Natural killer cell (primary cell): ENCODE measurements at regions not wholly inside any gene's neighbourhood (a gene's known extent, or its start where the extent isn't known, plus 50 kb on each side); places are given as distances from the start of the nearest gene placed in this dataset.

Experiments
- ATAC-seq, 3 donors: fragments of 150-1000 bp in 2 of 3; fragments of 200-7000 bp in 1 of 3; cut with Tn5 transposase; 1 replicate in 1 of 3; 2 replicates in 2 of 3; pipeline ENCODE4 v1.10.0; 2021; ENCODE audit warnings: mild to moderate bottlenecking in 2 of 3, moderate library complexity in 2 of 3
- DNase-seq, 2 donors: peaks; one replicate each; pipeline versions ENCODE4 v3.0.0 to v3.0.0-alpha.2; 2013 to 2021; ENCODE audit warnings: mixed read lengths in 1 of 2
- H3K27ac ChIP-seq: one replicate; pipeline ENCODE4 v1.5.1; 2013; ENCODE audit warnings: mild to moderate bottlenecking, low read length
- H3K27me3 ChIP-seq: one replicate; pipeline ENCODE4 v1.6.1; 2013; ENCODE audit warnings: low read length; ENCODE audit not compliant: control insufficient read depth, insufficient read depth
- H3K36me3 ChIP-seq: one replicate; pipeline ENCODE4 v1.6.1; 2013; ENCODE audit warnings: low read length; ENCODE audit not compliant: control insufficient read depth, insufficient read depth
- H3K4me1 ChIP-seq: one replicate; pipeline ENCODE4 v1.6.1; 2013; ENCODE audit warnings: low read length; ENCODE audit not compliant: control insufficient read depth, insufficient read depth
- H3K4me3 ChIP-seq: one replicate; pipeline ENCODE4 v1.5.1; 2013; ENCODE audit warnings: low read length
- H3K9me3 ChIP-seq: one replicate; pipeline ENCODE4 v1.6.1; 2013; ENCODE audit warnings: low read length; ENCODE audit not compliant: control insufficient read depth, insufficient read depth
- H3K27ac Mint-ChIP-seq, 2 donors: one replicate each; pipeline ENCODE4 v1.8.0; 2022; ENCODE audit warnings: mild to moderate bottlenecking in 2 of 2, mixed read lengths in 2 of 2, moderate library complexity in 1 of 2
- H3K27me3 Mint-ChIP-seq, 2 donors: one replicate each; pipeline ENCODE4 v1.8.0; 2022; ENCODE audit warnings: low read depth in 2 of 2, mixed read lengths in 2 of 2
- H3K36me3 Mint-ChIP-seq: one replicate; pipeline ENCODE4 v1.8.0; 2022; ENCODE audit warnings: mixed read lengths
- H3K4me1 Mint-ChIP-seq, 2 donors: one replicate each; pipeline ENCODE4 v1.8.0; 2022; ENCODE audit warnings: mixed read lengths in 2 of 2
- H3K4me3 Mint-ChIP-seq: one replicate; pipeline ENCODE4 v1.8.0; 2022; ENCODE audit warnings: mild to moderate bottlenecking, moderate library complexity, mixed read lengths
- H3K9me3 Mint-ChIP-seq, 2 donors: one replicate each; pipeline ENCODE4 v1.8.0; 2022; ENCODE audit warnings: mixed read lengths in 2 of 2
- CTCF ChIP-seq: fragments of 200-600 bp; IDR thresholded peaks from one replicate; pipeline ENCODE4 v1.8.0; 2022; ENCODE audit warnings: antibody characterized with exemption
- WGBS: methylation state at CpG from one replicate; pipeline ENCODE4 v1.1.7; 2013; ENCODE audit warnings: missing lambda C conversion rate; ENCODE audit not compliant: insufficient coverage; 5-methylcytosine and 5-hydroxymethylcytosine counted together
- intact Hi-C: fragments of 100-400 bp; cut with micrococcal nuclease; formaldehyde crosslinking; loops from one replicate; pipeline ENCODE4 v1.14.2; 2022

- no peaks in the 10 kb centered on the region for H3K36me3 ChIP-seq
- no peak for ATAC-seq
- H3K9me3 Mint-ChIP-seq = peaks cover 3 to 6% of the 10 kb centered on the region in 2 donors
- WGBS = 92% methylated on average over 4 of the region's 4 CpGs
- H3K27ac Mint-ChIP-seq = no peak overlapping the region
- no peaks in the 10 kb centered on the region for H3K4me1 ChIP-seq
- no peaks in the 10 kb centered on the region for H3K9me3 ChIP-seq
- H3K4me1 Mint-ChIP-seq = no peaks in the 10 kb centered on the region
- no peak overlapping the region for H3K27ac ChIP-seq
- no peak overlapping the region for H3K4me3 Mint-ChIP-seq
- intact Hi-C loops = no loop called here
- TF ChIP-seq CTCF = no peak
- no peak overlapping the region for H3K4me3 ChIP-seq
- H3K36me3 Mint-ChIP-seq = no peaks in the 10 kb centered on the region
- H3K27me3 ChIP-seq = no peaks in the 10 kb centered on the region
- no peak for DNase-seq
- peaks cover 3 to 6% of the 10 kb centered on the region in 2 donors for H3K27me3 Mint-ChIP-seq
Observed at GRCh38 chr11:121802542-121802941, 313.5 kb downstream of the BLID start.

- Mint-ChIP-seq H3K36me3 (no peaks in the 10 kb centered on the region), H3K27ac (no peak overlapping the region), H3K4me1 (no peaks in the 10 kb centered on the region), H3K4me3 (no peak overlapping the region), H3K27me3 (peaks cover 3 to 6% of the 10 kb centered on the region in 2 donors), H3K9me3 (peaks cover 3 to 6% of the 10 kb centered on the region in 2 donors)
- WGBS = 99% methylated on average over 5 of the region's 5 CpGs
- no peaks in the 10 kb centered on the region for H3K4me1 ChIP-seq
- no peak overlapping the region for H3K4me3 ChIP-seq
- H3K9me3 ChIP-seq = no peaks in the 10 kb centered on the region
- no peaks in the 10 kb centered on the region for H3K27me3 ChIP-seq
- H3K36me3 ChIP-seq = no peaks in the 10 kb centered on the region
- no peak overlapping the region for H3K27ac ChIP-seq
- intact Hi-C loops = no loop called here
- no peak for ATAC-seq
- no peak for TF ChIP-seq CTCF
- no peak for DNase-seq
Observed at GRCh38 chr11:121801781-121802180, 314.2 kb downstream of the BLID start.

GRCh38 chr11:121801394-121801748 is 314.6 kb downstream of the BLID start:
- no peak overlapping the region for H3K27ac ChIP-seq
- Mint-ChIP-seq H3K9me3 (peaks cover 3 to 6% of the 10 kb centered on the region in 2 donors), H3K4me1 (no peaks in the 10 kb centered on the region), H3K4me3 (no peak overlapping the region), H3K36me3 (no peaks in the 10 kb centered on the region), H3K27ac (no peak overlapping the region), H3K27me3 (peaks cover 3 to 6% of the 10 kb centered on the region in 2 donors)
- H3K4me3 ChIP-seq = no peak overlapping the region
- WGBS = 80% methylated on average over 3 of the region's 3 CpGs
- no peak for TF ChIP-seq CTCF
- no peak for ATAC-seq
- H3K4me1 ChIP-seq = no peaks in the 10 kb centered on the region
- no peaks in the 10 kb centered on the region for H3K27me3 ChIP-seq
- DNase-seq = no peak
- H3K36me3 ChIP-seq = no peaks in the 10 kb centered on the region
- H3K9me3 ChIP-seq = no peaks in the 10 kb centered on the region
- intact Hi-C loops = no loop called here

GRCh38 chr11:121800731-121801393 is 315.2 kb downstream of the BLID start:
- 83% methylated on average over 4 of the region's 10 CpGs for WGBS
- H3K9me3 ChIP-seq = no peaks in the 10 kb centered on the region

More at GRCh38 chr11:121800731-121801393, 315.2 kb downstream of the BLID start:
- H3K9me3 Mint-ChIP-seq = peaks cover 3 to 6% of the 10 kb centered on the region in 2 donors
- Histone ChIP-seq H3K36me3 (no peaks in the 10 kb centered on the region), H3K4me1 (no peaks in the 10 kb centered on the region), H3K4me3 (no peak overlapping the region), H3K27me3 (no peaks in the 10 kb centered on the region), H3K27ac (no peak overlapping the region)
- H3K4me3 Mint-ChIP-seq = no peak overlapping the region
- H3K4me1 Mint-ChIP-seq = no peaks in the 10 kb centered on the region
- ATAC-seq (no peak), DNase-seq (no peak)
- intact Hi-C loops = no loop called here
- TF ChIP-seq CTCF = no peak
- no peaks in the 10 kb centered on the region for H3K36me3 Mint-ChIP-seq
- no peak overlapping the region for H3K27ac Mint-ChIP-seq
- H3K27me3 Mint-ChIP-seq = peaks cover 3 to 6% of the 10 kb centered on the region in 2 donors
